HepG2 (cell line): ENCODE measurements at regions not wholly inside any gene's neighbourhood (a gene's known extent, or its start where the extent isn't known, plus 50 kb on each side); places are given as distances from the start of the nearest gene placed in this dataset.

Source experiments
- ATAC-seq: fragments of 200-7000 bp; cut with Tn5 transposase; 3 replicates; pipeline ENCODE4 v1.9.1; 2020; ENCODE audit warnings: mild to moderate bottlenecking, moderate library complexity
- BruUV-seq: library from RNA; stranded (reverse); fragments of 400-500 nt; replicated peaks from 2 replicates; lab custom pipeline; 2021; lab: Mats Ljungman, UMichigan
- CTCF ChIA-PET: fragments of 300-600 bp; formaldehyde crosslinking; extraction: SDS; loops from one replicate; lab custom pipeline; 2021; ENCODE audit warnings: low total read pairs, inconsistent platforms, low intra/inter-chr PET ratio; lab: Yijun Ruan, JAX
- POLR2A ChIA-PET: fragments of 350-600 bp; sonication (Branson Sonifier 250); formaldehyde crosslinking; loops from one replicate; lab custom pipeline; 2020; ENCODE audit warnings: antibody characterized with exemption, inconsistent platforms; lab: Yijun Ruan, JAX
- DNase-seq: peaks from one replicate; pipeline ENCODE4 v3.0.0-alpha.2; 2015; ENCODE audit warnings: low spot score
- FAIRE-seq: peaks from 3 replicates; lab custom pipeline; 2011; peaks lifted over from hg19 to GRCh38; lab: Jason Lieb, UNC
- H2AFZ ChIP-seq: one replicate; pipeline ENCODE4 v1.6.1; 2011; ENCODE audit warnings: low read length, inconsistent platforms
- H3K27ac ChIP-seq: fragments of 300-600 bp; 3 replicates; pipeline ENCODE4 v1.8.0; 2011; ENCODE audit warnings: mixed run types, mild to moderate bottlenecking, mixed read lengths, low read length, inconsistent platforms; ENCODE audit not compliant: insufficient read depth; ENCODE audit errors: extremely low read length
- H3K27me3 ChIP-seq, 2 experiments: fragments of 200-600 bp in 1 of 2; 2 replicates in 1 of 2; 3 replicates in 1 of 2; pipeline versions ENCODE4 v1.6.0 to v1.8.0; 2011; ENCODE audit warnings: low read length in 2 of 2, mild to moderate bottlenecking in 2 of 2, moderate library complexity in 2 of 2, inconsistent platforms in 1 of 2; ENCODE audit not compliant: insufficient read depth in 2 of 2, control insufficient read depth in 1 of 2
- H3K36me3 ChIP-seq, 2 experiments: fragments of 200-600 bp in 1 of 2; replicated peaks in 1 of 2; 2 replicates in 1 of 2; 3 replicates in 1 of 2; pipeline versions ENCODE4 v1.5.1 to v1.8.0; 2011; ENCODE audit warnings: low read length in 2 of 2, inconsistent platforms in 1 of 2; ENCODE audit not compliant: insufficient read depth in 2 of 2, control insufficient read depth in 1 of 2
- H3K4me1 ChIP-seq: 2 replicates; pipeline ENCODE4 v1.5.1; 2012; ENCODE audit warnings: low read length, inconsistent platforms; ENCODE audit not compliant: insufficient read depth
- H3K4me2 ChIP-seq: 2 replicates; pipeline ENCODE4 v1.6.0; 2011; ENCODE audit warnings: low read depth, low read length, inconsistent platforms
- H3K4me3 ChIP-seq, 3 experiments: fragments of 200-600 bp in 1 of 3; sonication (generic), shearing (Covaris generic) in 1 of 3; replicated peaks in 1 of 3; 2 replicates each; pipeline ENCODE4 v1.5.1; 2011 to 2016; ENCODE audit warnings: low read length in 3 of 3, inconsistent platforms in 2 of 3, low read depth in 2 of 3, mild to moderate bottlenecking in 2 of 3, control low read depth in 1 of 3, mixed read lengths in 1 of 3; ENCODE audit not compliant: insufficient read depth in 1 of 3
- H3K79me2 ChIP-seq: one replicate; pipeline ENCODE4 v1.6.1; 2011; ENCODE audit warnings: low read length, inconsistent platforms; ENCODE audit not compliant: insufficient read depth
- H3K9ac ChIP-seq: 2 replicates; pipeline ENCODE4 v1.6.0; 2011; ENCODE audit warnings: mild to moderate bottlenecking, low read depth, low read length, inconsistent platforms; ENCODE audit not compliant: insufficient read depth
- H3K9me3 ChIP-seq: 2 replicates; pipeline ENCODE4 v1.5.1; 2012; ENCODE audit warnings: mild to moderate bottlenecking, low read length
- H4K20me1 ChIP-seq: 2 replicates; pipeline ENCODE4 v1.6.0; 2011; ENCODE audit warnings: inconsistent platforms, mild to moderate bottlenecking, low read length, moderate library complexity; ENCODE audit not compliant: insufficient read depth
- GLI4 ChIP-seq: sonication (generic); formaldehyde crosslinking; IDR thresholded peaks from 2 replicates; pipeline ENCODE4 v1.5.1; 2020; ENCODE audit warnings: missing genetic modification reagents, mild to moderate bottlenecking, moderate library complexity, borderline replicate concordance
- KLF12 ChIP-seq: sonication (generic); formaldehyde crosslinking; IDR thresholded peaks from 2 replicates; pipeline ENCODE4 v1.4.0; 2020; ENCODE audit warnings: missing genetic modification reagents, borderline replicate concordance
- KMT2B ChIP-seq: IDR thresholded peaks from 2 replicates; pipeline ENCODE4 v1.6.1; 2016; ENCODE audit warnings: missing genetic modification reagents, missing compliant biosample characterization
- PITX1 ChIP-seq: sonication (generic); formaldehyde crosslinking; IDR thresholded peaks from 2 replicates; pipeline ENCODE4 v1.5.1; 2020; ENCODE audit warnings: mild to moderate bottlenecking, missing genetic modification reagents
- RBM39 ChIP-seq: fragments of 200-400 bp; formaldehyde crosslinking; IDR thresholded peaks from one replicate; pipeline ENCODE4 v1.6.1; 2018; ENCODE audit warnings: antibody characterized with exemption, mild to moderate bottlenecking, low read depth, low read length; ENCODE audit not compliant: poor library complexity, severe bottlenecking
- TAF1 ChIP-seq: sonication (generic); formaldehyde crosslinking; IDR thresholded peaks from 2 replicates; pipeline ENCODE4 v1.4.0; 2020; ENCODE audit warnings: missing genetic modification reagents
- ZKSCAN8 ChIP-seq: IDR thresholded peaks from 2 replicates; pipeline ENCODE4 v1.6.1; 2016; ENCODE audit warnings: borderline replicate concordance, missing genetic modification reagents, missing compliant biosample characterization
- WGBS: methylation state at CpG from one replicate; pipeline ENCODE4 v1.1.6; 2017; ENCODE audit warnings: low lambda C conversion rate; 5-methylcytosine and 5-hydroxymethylcytosine counted together
- in situ Hi-C: cut with HindIII; loops from 2 replicates; pipeline ENCODE4 v1.10.0; 2017; ENCODE audit warnings: low pct_unique_long_range_greater_than_20kb; ENCODE audit not compliant: extremely low pct_ligation_motif_present
- intact Hi-C: fragments of 100-400 bp; cut with micrococcal nuclease; formaldehyde crosslinking; loops from one replicate; pipeline ENCODE4 v1.10.0; 2022; ENCODE audit not compliant: unreplicated experiment
- TF ChIP-seq, protein P1 (sequence below): sonication (generic); formaldehyde crosslinking; IDR thresholded peaks from 2 replicates; pipeline ENCODE4 v1.5.0; 2020; ENCODE audit warnings: mild to moderate bottlenecking, missing genetic modification reagents, borderline replicate concordance
- TF ChIP-seq, protein P2 (sequence below): sonication (generic); formaldehyde crosslinking; IDR thresholded peaks from 2 replicates; pipeline ENCODE4 v1.5.1; 2020; ENCODE audit warnings: missing genetic modification reagents, mild to moderate bottlenecking, borderline replicate concordance
- TF ChIP-seq, protein P3 (sequence below): sonication (generic); formaldehyde crosslinking; conservative IDR thresholded peaks from 2 replicates; pipeline ENCODE4 v1.4.0; 2020; ENCODE audit warnings: missing genetic modification reagents
- TF ChIP-seq, protein P4 (sequence below): sonication (generic); formaldehyde crosslinking; IDR thresholded peaks from 2 replicates; pipeline ENCODE4 v1.5.1; 2020; ENCODE audit warnings: missing genetic modification reagents, mild to moderate bottlenecking, borderline replicate concordance

DNA sequence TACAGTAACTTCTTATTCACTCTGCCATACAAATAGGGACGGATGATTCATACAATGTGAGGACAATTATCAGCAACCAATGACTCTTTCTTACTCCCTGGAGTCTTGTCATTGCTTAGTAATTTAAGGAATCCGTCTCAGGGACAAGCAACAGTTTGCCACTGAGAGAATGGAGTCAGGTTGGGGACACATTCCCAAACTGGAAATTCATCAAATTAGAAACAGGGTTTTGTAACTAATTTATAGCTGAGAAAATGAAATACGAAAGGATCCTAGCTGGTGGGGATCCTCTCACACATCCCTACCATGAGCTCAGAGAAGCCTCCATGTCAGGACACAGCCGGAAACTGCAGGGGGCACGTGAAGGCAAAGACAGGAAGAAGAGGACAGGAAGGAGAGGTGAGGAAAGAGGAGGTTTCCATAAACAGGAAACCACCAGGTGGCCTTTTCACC is 50.4 kb upstream of the KDR start:
- no peak for DNase-seq
- no TSS peak for BruUV-seq
- Histone ChIP-seq H3K79me2 (no peaks in the 10 kb centered on the region), H3K4me2 (no peak overlapping the region), H3K4me3 (no peak overlapping the region), H4K20me1 (no peaks in the 10 kb centered on the region), H3K9ac (no peak overlapping the region), H3K9me3 (no peaks in the 10 kb centered on the region)
- intact Hi-C loops, result no loop called here
- TF ChIP-seq, protein P1, sequence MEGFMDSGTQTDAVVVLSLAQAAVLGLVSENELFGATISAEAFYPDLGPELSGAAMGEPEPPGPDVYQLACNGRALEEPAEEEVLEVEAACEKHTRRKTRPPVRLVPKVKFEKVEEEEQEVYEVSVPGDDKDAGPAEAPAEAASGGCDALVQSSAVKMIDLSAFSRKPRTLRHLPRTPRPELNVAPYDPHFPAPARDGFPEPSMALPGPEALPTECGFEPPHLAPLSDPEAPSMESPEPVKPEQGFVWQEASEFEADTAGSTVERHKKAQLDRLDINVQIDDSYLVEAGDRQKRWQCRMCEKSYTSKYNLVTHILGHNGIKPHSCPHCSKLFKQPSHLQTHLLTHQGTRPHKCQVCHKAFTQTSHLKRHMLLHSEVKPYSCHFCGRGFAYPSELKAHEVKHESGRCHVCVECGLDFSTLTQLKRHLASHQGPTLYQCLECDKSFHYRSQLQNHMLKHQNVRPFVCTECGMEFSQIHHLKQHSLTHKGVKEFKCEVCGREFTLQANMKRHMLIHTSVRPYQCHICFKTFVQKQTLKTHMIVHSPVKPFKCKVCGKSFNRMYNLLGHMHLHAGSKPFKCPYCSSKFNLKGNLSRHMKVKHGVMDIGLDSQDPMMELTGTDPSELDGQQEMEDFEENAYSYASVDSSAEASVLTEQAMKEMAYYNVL, result no peak
- no peak for TF ChIP-seq KMT2B (CRISPR knock-in tag)
- TF ChIP-seq, protein P2, sequence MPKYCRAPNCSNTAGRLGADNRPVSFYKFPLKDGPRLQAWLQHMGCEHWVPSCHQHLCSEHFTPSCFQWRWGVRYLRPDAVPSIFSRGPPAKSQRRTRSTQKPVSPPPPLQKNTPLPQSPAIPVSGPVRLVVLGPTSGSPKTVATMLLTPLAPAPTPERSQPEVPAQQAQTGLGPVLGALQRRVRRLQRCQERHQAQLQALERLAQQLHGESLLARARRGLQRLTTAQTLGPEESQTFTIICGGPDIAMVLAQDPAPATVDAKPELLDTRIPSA (CRISPR knock-in tag), result no peak
- TF ChIP-seq RBM39, result no peak
- TF ChIP-seq, protein P3, sequence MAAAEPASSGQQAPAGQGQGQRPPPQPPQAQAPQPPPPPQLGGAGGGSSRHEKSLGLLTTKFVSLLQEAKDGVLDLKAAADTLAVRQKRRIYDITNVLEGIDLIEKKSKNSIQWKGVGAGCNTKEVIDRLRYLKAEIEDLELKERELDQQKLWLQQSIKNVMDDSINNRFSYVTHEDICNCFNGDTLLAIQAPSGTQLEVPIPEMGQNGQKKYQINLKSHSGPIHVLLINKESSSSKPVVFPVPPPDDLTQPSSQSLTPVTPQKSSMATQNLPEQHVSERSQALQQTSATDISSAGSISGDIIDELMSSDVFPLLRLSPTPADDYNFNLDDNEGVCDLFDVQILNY, result no peak
- no peak for TF ChIP-seq KLF12
- TF ChIP-seq, protein P4, sequence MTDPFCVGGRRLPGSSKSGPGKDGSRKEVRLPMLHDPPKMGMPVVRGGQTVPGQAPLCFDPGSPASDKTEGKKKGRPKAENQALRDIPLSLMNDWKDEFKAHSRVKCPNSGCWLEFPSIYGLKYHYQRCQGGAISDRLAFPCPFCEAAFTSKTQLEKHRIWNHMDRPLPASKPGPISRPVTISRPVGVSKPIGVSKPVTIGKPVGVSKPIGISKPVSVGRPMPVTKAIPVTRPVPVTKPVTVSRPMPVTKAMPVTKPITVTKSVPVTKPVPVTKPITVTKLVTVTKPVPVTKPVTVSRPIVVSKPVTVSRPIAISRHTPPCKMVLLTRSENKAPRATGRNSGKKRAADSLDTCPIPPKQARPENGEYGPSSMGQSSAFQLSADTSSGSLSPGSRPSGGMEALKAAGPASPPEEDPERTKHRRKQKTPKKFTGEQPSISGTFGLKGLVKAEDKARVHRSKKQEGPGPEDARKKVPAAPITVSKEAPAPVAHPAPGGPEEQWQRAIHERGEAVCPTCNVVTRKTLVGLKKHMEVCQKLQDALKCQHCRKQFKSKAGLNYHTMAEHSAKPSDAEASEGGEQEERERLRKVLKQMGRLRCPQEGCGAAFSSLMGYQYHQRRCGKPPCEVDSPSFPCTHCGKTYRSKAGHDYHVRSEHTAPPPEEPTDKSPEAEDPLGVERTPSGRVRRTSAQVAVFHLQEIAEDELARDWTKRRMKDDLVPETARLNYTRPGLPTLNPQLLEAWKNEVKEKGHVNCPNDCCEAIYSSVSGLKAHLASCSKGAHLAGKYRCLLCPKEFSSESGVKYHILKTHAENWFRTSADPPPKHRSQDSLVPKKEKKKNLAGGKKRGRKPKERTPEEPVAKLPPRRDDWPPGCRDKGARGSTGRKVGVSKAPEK (CRISPR knock-in tag), result no peak
- no peak for TF ChIP-seq GLI4 (CRISPR knock-in tag)
- no peak for TF ChIP-seq ZKSCAN8 (CRISPR knock-in tag)
- TF ChIP-seq PITX1, result no peak
- no peak for TF ChIP-seq TAF1 (CRISPR knock-in tag)
- TF ChIP-seq, all 625 proteins: peak for 0
- Histone ChIP-seq H3K4me1 (no peaks in the 10 kb centered on the region), H2AFZ (no peak overlapping the region), H3K27me3 (no peaks in the 10 kb centered on the region), H3K27ac (no peak overlapping the region), H3K36me3 (no peaks in the 10 kb centered on the region)
- in situ Hi-C loops, result no loop called here
- FAIRE-seq (no peak), ATAC-seq (no peak)
- 25% methylated on average over 5 of the region's 5 CpGs for WGBS
- ChIA-PET CTCF (no interaction called here), POLR2A (no interaction called here)
